ENCODE measurements at regions not wholly inside any gene's neighbourhood (a gene's known extent, or its start where the extent isn't known, plus 50 kb on each side); places are given as distances from the start of the nearest gene placed in this dataset.

DNA sequence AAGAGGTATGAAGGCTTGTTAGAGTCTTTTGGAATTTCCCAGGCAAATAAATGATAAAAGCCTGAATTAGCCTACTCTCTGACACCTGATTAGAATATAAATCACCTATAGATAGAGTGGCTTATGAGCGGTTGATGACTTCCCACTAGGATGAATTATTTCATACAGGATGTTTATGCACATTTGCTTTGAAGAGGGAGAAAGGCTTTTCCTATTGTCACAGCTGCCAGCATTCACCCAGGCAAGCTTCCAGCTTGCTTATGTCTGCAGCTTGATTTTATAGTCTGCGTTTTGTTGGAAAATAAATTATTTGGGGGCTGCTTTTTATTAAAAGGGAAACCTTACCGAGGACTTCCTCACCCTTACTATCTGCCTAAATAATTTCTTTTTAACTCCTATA lies 51.3 kb upstream of the EIF2S2 start:
- Mint-ChIP-seq H3K27me3 (peaks cover 4% of the 10 kb centered on the region), H3K9me3 (no peaks in the 10 kb centered on the region), H3K36me3 (no peaks in the 10 kb centered on the region), H3K4me3 (no peak overlapping the region), H3K4me1 (peaks cover 5% of the 10 kb centered on the region), H3K27ac (no peak overlapping the region)
- DNase-seq = no peak

- Mint-ChIP-seq H3K4me1 (peaks cover 5% of the 10 kb centered on the region), H3K9me3 (no peaks in the 10 kb centered on the region), H3K36me3 (no peaks in the 10 kb centered on the region), H3K27me3 (peaks cover 4% of the 10 kb centered on the region), H3K27ac (no peak overlapping the region), H3K4me3 (no peak overlapping the region)
- no peak for DNase-seq
These were observed 52.4 kb upstream of the EIF2S2 start for GRCh38 chr20:34164381-34164984.

DNA sequence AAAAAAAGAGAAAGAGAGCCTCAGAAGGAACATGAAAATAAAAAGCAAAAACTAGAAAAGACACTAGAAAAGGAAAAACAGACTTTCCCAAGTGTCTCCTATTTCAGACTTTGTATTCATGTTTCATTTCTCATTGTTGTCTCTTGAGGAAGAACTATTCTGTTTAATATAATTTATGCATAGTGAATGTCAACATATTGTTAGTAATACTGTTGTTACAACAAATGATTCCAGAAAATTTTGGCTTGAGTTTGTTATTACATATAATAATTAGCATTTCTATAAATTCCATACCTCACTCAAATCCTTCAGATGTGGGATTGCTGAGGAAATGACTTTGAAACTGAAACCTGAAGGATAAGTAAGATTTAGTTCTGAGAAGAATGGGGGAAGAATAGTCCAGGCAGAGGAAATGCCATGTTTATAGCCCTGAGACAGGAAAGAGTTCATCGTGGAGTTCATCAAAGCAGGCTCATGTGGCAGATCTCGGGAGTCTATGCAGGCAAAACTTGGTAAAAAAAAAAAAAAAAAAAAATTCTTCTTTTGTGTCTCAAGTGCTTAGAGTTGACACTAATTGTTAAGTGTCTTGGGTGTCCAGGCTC lies 53.1 kb upstream of the EIF2S2 start:
- no peaks in the 10 kb centered on the region for H3K36me3 Mint-ChIP-seq
- no peak overlapping the region for H3K27ac Mint-ChIP-seq
- no peak overlapping the region for H3K4me3 Mint-ChIP-seq
- H3K4me1 Mint-ChIP-seq = peaks cover 5% of the 10 kb centered on the region
- no peaks in the 10 kb centered on the region for H3K9me3 Mint-ChIP-seq
- DNase-seq = no peak
- H3K27me3 Mint-ChIP-seq = peaks cover 4% of the 10 kb centered on the region

DNA sequence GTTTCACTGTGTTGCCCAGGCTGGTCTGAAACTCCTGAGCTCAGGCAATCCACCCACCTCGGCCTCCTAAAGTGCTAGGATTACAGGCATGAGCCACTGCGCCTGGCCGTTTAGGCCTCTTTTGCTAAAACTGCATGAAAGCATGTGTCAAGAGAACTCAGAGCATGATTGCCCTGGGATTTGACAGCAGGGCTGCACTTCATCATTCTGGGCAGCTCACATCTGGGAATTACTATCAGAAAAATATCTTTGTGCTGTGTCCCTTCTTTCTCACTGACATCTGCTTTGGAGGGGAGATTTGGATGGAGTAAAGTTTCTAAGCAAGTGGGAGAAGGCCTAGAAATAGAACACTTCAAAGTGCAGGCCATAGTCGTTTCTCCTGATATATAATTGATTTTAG lies 59.6 kb upstream of the EIF2S2 start:
- no peak overlapping the region for H3K27ac Mint-ChIP-seq

GRCh38 chr20:34172926-34173325 lies 60.9 kb upstream of the EIF2S2 start:
- H3K36me3 Mint-ChIP-seq = no peaks in the 10 kb centered on the region
- no peak overlapping the region for H3K4me3 Mint-ChIP-seq
- H3K9me3 Mint-ChIP-seq = no peaks in the 10 kb centered on the region
- no peak for DNase-seq
- H3K4me1 Mint-ChIP-seq = no peaks in the 10 kb centered on the region
- no peaks in the 10 kb centered on the region for H3K27me3 Mint-ChIP-seq
- no peak overlapping the region for H3K27ac Mint-ChIP-seq

More for the DNA sequence above, 59.6 kb upstream of the EIF2S2 start:
- Mint-ChIP-seq H3K4me1 (no peaks in the 10 kb centered on the region), H3K4me3 (no peak overlapping the region), H3K27me3 (peaks cover 4% of the 10 kb centered on the region), H3K9me3 (no peaks in the 10 kb centered on the region), H3K36me3 (no peaks in the 10 kb centered on the region)
- DNase-seq = no peak

DNA sequence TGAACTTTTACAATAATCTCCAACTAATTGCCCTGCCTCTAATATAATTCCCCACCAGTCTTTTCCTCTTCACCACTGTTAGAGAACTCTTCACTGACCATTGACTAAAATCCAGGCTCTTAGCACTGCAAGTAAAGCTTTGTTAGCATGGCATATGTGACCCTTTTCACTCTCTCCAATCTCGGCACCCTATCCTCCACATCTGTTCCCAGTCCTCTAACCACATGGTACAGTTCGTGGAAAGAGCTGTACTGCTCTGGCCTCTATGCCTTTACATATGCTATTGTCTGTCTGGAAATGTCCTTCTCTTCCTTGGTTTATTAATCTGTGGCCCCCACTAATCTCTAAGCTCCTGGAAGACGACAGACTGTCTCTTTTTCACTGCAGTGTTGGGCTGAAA lies 63.0 kb upstream of the EIF2S2 start:
- H3K27ac Mint-ChIP-seq = no peak overlapping the region
- no peaks in the 10 kb centered on the region for H3K36me3 Mint-ChIP-seq
- no peaks in the 10 kb centered on the region for H3K9me3 Mint-ChIP-seq
- DNase-seq = no peak
- H3K4me1 Mint-ChIP-seq = no peaks in the 10 kb centered on the region
- H3K4me3 Mint-ChIP-seq = no peak overlapping the region
- H3K27me3 Mint-ChIP-seq = no peaks in the 10 kb centered on the region

DNA sequence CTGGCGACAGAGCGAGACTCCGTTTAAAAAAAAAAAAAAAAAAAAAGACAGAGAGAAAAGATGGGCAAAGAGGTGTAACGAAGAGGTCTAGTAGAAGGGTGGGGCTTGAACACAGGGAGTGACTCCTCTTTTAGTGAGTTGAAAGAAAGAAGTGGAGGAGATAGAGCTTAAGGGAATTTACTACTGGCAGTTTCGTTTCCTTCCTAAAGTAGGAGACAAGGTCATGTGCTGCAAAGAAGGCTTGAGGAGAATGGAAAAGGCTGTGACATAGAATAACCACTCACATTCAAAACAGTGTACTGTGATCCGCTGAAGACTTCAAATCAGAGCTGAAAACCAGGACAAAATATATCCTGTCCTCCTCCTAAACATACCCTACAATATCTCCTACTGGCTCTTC lies 63.8 kb upstream of the EIF2S2 start:
- Mint-ChIP-seq H3K36me3 (no peaks in the 10 kb centered on the region), H3K4me3 (no peak overlapping the region), H3K27me3 (no peaks in the 10 kb centered on the region), H3K4me1 (no peaks in the 10 kb centered on the region), H3K9me3 (no peaks in the 10 kb centered on the region), H3K27ac (no peak overlapping the region)
- DNase-seq = no peak

DNA sequence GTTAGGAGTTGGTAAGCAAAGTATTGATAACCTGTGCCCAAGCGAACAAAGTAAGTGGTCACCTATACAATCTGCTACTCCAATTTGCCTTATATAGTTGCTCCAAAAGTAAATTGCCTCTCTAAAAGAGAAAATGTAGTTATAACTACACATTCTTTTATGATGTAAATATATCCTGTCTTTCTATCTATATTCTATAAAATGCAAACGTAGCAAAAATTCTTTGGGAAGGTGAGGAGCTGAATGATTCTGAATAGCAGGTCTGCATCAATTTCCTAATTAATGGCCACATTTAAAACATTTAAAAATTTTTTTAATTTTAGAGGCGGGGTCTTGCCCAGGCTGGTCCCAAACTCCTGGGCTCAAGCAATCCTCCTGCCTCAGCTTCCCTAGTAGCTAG lies 64.2 kb upstream of the ASIP start:
- H3K4me1 Mint-ChIP-seq = no peaks in the 10 kb centered on the region
- H3K36me3 Mint-ChIP-seq = no peaks in the 10 kb centered on the region
- H3K9me3 Mint-ChIP-seq = no peaks in the 10 kb centered on the region
- no peak for DNase-seq
- H3K27ac Mint-ChIP-seq = no peak overlapping the region
- no peak overlapping the region for H3K4me3 Mint-ChIP-seq
- no peaks in the 10 kb centered on the region for H3K27me3 Mint-ChIP-seq

GRCh38 chr20:34179637-34180360 lies 61.4 kb upstream of the ASIP start:
- no peak overlapping the region for H3K4me3 Mint-ChIP-seq

DNA sequence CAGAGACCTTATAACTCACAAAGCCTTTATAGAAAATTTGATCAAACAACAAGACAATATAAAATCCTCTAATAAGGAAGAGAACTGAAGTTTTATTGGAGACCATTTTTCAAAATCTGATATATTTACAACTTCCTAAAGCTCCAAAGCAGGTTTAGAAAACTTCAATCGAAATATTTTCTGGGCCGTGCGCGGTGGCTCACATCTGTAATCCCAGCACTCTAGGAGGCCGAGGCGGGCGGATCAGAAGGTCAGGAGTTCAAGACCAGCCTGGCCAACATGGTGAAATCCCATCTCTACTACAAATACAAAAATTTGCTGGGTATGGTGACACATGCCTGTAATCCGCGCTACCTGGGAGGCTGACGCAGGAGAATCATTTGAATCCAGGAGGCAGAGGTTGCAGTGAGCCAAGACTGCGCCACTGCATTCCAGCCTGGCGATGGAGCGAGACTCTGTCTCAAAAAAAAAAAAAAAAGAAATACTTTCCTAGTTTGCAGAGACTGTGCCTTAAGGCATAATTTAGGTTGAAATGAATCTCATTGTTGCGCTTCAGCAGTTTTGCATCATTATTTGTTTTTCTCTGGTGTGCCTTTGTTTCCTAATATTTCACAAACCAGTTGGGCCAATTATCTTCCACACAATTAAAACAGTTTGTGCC lies 60.6 kb upstream of the ASIP start:
- Mint-ChIP-seq H3K9me3 (no peaks in the 10 kb centered on the region), H3K27me3 (no peaks in the 10 kb centered on the region), H3K27ac (no peak overlapping the region), H3K36me3 (no peaks in the 10 kb centered on the region), H3K4me3 (no peak overlapping the region), H3K4me1 (no peaks in the 10 kb centered on the region)
- DNase-seq = no peak

More at GRCh38 chr20:34179637-34180360, 61.4 kb upstream of the ASIP start:
- Mint-ChIP-seq H3K27ac (no peak overlapping the region), H3K4me1 (no peaks in the 10 kb centered on the region), H3K27me3 (no peaks in the 10 kb centered on the region), H3K9me3 (no peaks in the 10 kb centered on the region), H3K36me3 (no peaks in the 10 kb centered on the region)
- DNase-seq = no peak

DNA sequence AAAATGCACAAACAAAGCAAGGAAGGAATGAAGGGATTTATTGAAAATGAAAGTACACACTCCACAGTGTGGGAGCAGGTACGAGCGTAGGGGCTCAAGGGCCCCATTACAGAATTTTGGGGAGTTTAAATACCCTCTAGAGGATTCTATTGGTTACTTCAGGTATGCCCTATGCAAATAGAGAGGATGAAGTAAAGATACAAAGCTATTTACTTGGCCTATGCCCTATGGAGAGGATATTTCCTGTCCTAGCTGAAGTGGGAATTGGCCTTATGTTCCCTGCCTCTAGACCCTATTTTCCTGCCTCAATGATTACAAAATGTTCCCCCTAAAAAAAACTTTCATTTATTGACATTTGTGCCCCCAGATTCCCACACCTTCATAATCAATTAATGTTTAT lies 59.7 kb upstream of the ASIP start:
- no peaks in the 10 kb centered on the region for H3K9me3 Mint-ChIP-seq

DNA sequence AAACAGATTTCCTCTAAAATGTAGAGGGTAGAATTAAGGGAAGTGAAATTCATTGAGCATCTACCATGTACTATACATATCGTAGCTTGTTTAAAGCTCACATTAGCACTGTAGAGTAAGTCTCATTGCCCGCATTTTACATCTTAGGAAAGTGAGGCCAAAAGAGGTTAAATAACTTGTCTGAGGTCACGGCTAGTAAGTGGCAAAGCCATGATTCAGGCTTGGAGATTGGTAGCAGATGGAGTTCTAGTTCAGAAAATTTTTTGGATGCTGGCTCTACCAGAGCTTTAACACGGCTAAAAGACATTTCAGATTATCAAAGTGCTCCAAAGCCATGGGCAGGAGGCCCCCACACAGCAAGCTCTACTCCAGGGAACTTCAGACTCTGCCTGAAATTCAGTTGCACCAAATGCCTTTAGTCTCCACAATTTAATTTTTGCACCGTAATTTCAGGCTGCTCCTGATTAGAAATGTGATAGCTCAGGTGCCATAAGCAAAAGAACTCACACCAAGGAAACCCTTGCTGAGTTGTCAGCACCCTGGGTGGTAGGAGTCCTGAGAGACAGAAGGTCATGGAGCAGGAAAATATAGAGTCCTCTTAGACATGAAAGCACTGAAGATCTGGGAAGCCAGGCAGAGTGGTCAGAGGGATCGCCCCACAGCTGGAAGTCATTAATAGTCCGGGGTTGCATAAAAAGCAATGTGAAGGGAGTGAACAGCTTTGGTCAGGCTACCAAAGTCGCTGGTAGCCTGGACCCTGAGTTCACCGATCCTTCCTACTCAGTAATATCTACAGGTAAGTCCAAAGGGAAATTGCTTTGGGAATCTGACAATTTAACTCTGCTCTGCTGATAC lies 55.2 kb upstream of the ASIP start:
- Mint-ChIP-seq H3K4me1 (no peaks in the 10 kb centered on the region), H3K4me3 (no peak overlapping the region), H3K27me3 (peaks cover 6% of the 10 kb centered on the region), H3K9me3 (no peaks in the 10 kb centered on the region), H3K27ac (no peak overlapping the region), H3K36me3 (no peaks in the 10 kb centered on the region)
- DNase-seq = no peak

More for the DNA sequence above, 59.7 kb upstream of the ASIP start:
- no peak for DNase-seq
- H3K36me3 Mint-ChIP-seq = no peaks in the 10 kb centered on the region
- no peaks in the 10 kb centered on the region for H3K27me3 Mint-ChIP-seq
- H3K4me1 Mint-ChIP-seq = no peaks in the 10 kb centered on the region
- H3K27ac Mint-ChIP-seq = no peak overlapping the region
- H3K4me3 Mint-ChIP-seq = no peak overlapping the region

- peaks cover 15% of the 10 kb centered on the region for H3K27me3 Mint-ChIP-seq
- no peaks in the 10 kb centered on the region for H3K9me3 Mint-ChIP-seq
- H3K4me3 Mint-ChIP-seq = no peak overlapping the region
- H3K36me3 Mint-ChIP-seq = no peaks in the 10 kb centered on the region
- no peaks in the 10 kb centered on the region for H3K4me1 Mint-ChIP-seq
- DNase-seq = no peak
- H3K27ac Mint-ChIP-seq = no peak overlapping the region
These were observed 51.6 kb upstream of the ASIP start for GRCh38 chr20:34189572-34190163.

DNA sequence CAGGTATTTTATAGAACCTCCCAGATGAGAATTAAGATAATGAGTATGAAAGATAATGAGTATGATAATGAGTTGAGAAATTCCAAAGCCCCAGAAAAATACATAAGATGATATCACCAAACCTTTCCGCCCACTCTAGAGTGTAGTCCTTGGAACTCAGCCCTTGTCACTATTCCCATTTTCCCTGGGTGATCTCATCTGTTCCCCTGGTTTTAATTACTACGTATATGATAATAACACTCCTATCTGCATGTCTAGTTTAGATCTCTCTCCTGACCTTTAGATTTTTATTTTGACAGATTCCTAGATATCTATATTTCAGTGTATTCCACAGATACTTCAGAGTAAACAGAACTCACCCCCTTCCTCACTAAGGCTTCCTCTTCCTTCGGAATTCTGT lies 51.0 kb upstream of the ASIP start:
- Mint-ChIP-seq H3K4me1 (no peaks in the 10 kb centered on the region), H3K36me3 (no peaks in the 10 kb centered on the region), H3K4me3 (no peak overlapping the region), H3K27me3 (peaks cover 20% of the 10 kb centered on the region), H3K27ac (no peak overlapping the region), H3K9me3 (no peaks in the 10 kb centered on the region)
- no peak for DNase-seq
